ENCODE measurements at regions not wholly inside any gene's neighbourhood (a gene's known extent, or its start where the extent isn't known, plus 50 kb on each side); places are given as distances from the start of the nearest gene placed in this dataset.

DNA sequence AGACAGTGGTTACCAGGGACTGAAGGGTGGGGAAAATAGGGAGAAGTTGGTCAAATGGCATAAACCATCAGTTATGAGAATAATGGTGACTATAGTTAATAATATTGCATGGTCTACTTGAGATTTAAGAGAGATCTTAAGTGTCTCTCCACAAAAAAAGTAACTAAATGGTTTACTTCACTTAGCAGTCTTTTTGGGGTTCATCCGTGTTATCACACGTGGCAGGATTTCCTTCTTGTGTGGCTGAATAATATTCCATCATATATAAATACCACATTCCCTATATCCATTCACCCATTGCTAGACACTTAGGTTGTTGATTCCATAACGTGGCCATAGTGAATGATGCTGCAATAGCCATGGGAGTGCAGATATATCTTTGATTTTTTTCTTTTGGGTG, 967.0 kb downstream of the UQCRFS1 start:
- no peak for DNase-seq

DNA sequence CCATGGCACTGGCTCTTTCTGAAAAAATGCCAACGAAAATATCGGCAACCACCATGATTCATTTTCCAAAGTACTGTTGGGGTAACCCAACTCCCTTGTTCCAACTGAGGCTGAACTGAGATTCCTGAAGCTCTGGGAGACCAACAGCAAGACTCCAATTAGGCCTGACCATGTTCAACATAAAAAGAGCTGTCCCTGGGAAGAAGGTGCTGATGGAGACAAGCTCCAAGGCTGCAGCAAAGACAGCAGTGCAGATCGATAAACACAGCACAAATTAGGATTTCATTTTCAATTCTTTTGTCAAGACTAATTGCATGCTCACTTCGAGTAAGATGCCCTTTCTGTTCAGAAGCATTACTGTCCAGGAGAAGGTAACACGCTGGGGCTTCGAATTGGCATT, 968.0 kb downstream of the UQCRFS1 start:
- DNase-seq = no peak

DNA sequence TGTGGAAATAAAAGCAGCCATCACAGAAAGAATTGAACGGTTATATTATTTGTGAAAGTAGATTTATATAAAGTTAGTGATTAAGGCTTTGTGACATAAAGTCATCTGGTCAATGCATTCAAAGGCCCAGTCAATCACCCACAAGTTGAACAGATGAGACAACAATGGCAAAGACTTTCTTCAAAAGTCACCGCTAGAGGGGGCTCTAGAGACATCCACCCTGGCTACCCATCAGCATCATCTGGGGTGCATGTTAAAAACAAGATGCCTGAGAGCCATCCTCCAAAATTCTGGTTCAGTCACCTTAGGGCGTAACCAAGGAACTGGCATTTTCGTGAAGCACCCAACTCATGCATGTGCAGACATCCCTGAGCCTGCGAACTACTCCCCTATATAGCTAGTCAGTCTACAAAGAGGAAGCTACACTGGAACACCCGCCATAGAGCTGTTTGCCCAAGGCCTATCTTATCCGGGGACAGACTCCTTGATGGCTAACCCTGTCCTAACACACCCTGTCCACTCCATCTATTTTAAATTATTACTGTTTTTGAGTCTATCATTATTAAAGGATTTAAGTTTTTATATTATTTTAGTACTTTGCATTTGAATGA, 970.5 kb downstream of the UQCRFS1 start:
- DNase-seq = peak in 1 of 2 experiments; percentile 0

DNA sequence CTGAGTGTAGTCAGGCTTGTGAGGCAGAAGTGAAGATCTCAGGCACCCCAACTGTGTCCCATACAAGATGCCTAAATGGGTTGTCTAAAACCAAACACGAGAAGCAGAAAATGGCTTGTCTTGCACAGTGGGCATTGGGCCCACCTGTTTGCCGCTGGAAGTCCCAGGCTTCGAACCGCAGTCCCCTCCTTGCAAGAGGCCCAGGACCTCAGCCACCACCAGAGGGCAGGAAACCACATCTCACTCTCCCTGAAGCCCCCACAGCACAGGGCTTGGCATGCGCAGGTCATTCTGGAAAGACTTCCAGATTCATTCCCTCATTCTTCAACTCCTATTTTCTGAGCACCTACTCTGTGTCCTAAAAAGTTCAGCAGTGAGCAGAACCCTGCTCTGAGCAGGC, 973.7 kb downstream of the UQCRFS1 start:
- no peak for DNase-seq

DNA sequence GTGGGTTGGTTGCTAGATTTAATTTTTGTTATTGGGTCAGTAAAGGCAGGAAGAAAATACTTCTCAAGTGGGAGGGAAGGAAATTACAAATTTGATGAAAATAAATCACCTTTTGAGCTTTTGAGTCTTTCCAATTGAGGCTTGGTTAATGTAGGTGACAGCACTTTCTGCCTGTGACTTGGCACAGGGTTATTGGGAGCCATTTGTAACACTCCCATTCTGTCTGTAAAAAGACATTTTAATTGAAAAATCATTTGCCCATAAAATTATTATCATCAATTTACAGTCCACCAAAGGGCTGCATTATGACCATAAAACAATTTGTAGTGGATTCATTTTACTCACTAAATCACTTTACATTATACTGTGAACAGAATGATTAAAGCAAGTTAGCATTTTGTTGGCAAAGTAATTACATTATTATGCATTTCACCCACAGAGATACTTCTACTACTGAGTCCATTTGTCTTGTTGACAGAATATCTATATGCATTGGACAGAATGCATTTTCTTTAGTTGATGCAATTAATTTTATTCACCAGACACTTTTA, 974.6 kb downstream of the UQCRFS1 start:
- no peak for DNase-seq

DNA sequence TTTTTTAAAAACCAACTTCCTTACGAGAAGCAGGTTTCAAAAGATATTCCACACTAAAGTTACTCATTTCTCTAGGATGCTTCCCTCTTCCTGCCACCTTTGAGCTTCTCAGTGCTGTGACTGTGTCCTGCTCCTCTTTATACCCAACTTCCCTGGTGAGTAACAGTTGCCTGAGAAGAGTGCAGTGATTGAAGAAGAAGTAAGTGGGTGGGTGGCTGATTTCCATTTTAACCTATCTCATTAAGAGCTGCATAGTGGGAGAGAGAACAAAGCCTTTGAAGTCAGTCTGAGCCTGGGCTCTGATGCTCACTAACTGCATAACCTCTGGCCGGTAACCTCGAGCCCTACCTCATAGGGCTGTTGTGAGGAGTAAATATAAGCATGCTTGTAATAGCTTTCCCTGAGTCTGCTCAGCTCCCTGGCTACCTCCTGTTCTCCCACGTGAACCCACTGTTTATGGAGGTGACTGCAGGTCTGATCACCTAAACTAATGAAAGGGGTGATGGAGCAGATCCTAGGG, 977.3 kb downstream of the UQCRFS1 start:
- DNase-seq = no peak

DNA sequence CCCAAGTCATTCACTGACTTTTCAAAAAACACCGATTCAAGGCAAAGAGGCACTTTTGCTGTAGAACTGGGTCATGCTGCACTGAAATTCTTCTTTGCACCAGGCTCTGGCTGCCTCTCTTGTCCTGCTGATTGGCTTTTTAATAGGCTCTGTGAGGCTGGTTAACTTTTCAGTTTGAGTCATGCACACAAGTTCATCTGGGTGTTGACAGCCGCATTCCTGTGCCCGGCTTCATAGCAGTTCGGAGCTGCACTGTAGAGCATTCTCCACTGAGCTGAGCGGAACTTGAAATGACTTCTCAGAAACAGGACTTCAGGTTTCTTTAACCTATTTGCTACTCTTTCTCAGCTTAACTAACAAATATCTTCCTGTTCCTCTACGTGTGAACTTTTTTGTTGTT, 978.3 kb downstream of the UQCRFS1 start:
- DNase-seq = no peak

DNA sequence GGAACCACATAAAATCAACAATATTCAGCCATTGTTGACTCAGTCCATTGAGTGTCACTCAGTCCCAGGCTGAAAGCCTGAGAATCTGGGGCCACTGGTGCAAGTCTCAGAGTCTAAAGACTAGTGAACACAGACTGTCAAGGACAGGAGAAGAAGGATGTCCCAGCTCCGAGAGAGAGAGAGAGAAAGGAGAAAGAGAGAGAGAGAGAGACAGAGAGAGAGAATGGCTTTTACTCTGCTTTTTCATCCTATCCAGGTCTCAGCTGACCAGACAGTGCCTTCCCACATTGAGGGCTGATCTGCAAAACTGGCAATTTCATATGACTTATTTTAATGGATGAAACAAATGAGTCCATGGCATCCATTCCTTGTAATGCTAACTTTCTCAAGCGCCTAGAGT, 984.1 kb downstream of the UQCRFS1 start:
- DNase-seq = no peak

DNA sequence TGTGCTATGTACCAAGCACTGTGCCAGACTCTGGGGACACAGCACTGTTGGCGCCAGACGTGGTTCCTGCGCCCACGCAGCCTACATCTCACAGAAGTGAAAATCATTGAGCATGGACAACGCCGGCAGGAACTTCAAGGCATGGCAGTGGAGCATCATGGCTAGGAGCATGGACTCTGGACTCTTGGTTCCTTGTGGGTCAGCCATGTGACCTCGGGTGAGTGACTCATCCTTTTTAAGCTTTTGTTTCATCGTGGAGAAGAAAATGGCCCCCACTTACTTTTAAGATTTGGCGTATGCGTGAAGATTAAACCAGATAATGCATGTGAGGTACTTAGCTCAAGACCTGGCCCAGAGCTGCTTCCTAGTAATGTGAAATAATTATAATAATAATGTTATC, 988.5 kb downstream of the UQCRFS1 start:
- no peak for DNase-seq

DNA sequence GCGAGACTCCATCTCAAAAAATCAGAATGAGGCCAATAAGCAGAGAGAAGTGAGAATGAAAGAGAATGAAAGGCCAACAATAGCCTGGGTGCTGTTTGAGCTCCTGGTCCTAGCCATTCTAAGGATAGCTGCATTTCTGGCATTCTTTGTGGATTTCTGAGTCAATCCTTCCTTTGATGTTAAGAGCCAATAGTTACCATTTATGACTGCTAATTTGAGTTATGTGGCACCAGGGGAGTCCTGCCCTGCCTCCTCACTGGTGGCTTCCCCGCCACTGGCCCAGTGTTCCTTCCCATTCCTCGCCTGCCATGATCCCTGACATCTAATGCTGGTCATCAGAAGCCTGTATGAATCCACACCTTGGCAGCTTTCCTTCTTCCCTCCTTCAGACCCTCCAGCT, 991.2 kb downstream of the UQCRFS1 start:
- DNase-seq = no peak

DNA sequence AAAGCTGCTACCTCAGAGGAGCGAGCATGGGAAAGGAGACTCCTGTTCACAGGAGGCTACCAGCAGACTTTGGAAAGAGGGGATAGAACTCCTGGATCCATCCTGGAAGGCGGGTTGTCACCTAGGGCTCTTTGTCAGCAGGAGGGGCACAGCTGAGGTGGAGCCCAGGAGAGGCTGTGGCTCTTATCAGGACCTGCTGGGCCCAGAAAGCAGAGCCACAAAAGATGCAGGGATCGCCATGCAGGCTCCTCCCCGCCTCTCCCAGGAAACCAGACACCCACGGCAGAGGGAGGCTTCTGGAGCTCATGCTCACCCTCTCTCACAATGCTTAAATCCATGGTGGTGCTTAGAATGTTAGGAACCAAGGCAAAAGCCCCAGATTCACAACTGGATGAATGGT, 994.2 kb downstream of the UQCRFS1 start:
- no peak for DNase-seq

DNA sequence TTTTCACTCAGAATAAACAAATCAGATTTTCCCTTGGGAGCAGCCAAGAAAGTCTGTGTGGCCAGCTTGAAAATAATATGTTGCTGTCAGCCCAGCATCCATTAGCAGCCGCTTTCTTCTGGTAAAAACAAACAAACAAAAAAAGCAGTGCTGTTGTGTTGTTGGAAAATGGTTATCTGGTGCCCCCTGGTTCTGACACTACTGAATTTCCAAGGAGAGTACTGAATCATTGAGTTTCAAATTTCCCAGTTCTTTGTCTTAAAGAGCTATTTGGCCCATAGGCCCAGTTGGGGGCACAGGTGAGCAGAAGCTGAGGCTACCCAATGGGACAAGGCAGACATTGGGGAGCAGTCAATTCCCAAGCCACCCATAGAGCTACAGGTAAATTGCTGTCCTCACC, 995.9 kb downstream of the UQCRFS1 start:
- DNase-seq = no peak

DNA sequence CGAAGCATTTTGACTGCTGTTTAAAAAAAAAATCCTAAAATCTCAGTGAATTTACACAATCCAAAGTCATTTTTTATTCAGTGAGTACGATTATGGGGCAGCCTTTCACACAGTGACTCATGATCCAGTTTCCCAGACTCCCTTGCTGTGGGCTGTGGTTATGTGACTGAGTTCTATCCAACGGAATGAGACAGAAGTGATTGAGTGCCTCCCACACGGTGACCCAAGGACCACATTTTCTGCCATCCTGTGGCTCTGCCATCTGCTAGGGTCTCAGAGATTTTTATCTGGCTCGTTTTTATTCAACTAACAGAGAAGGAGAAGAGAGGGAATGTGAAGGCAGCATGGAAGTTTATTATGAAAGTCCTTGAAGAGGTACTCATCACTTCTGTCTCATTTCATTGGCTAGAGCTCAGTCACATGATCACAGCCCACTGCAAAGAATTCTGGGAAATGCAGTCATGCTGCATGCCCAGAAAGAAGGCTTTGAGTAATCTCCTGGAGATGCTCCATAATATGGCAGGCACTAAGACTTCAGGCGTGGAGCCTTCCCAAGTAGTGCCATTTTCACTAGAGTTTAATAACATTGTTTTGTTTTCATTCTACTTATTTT, 999.4 kb downstream of the UQCRFS1 start:
- DNase-seq = no peak

DNA sequence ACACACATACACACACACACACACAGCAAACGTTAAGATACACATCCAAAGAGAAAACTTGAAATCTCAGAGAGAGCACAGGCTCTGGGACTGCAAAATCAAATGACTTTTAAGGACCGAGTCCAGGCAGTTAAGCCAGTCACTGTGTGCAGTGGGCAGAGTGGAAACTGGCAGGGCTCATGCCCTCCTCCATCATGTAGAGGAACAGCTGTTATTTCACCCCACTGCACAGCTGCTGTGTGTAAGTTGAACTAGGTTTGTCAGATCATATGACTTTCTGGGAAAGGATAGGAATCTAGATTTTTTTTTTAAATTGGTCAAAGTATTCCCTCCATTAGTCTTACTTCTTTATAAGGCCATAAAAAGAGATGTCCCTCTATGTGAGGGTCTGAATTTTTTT, 1002.1 kb downstream of the UQCRFS1 start:
- no peak for DNase-seq

DNA sequence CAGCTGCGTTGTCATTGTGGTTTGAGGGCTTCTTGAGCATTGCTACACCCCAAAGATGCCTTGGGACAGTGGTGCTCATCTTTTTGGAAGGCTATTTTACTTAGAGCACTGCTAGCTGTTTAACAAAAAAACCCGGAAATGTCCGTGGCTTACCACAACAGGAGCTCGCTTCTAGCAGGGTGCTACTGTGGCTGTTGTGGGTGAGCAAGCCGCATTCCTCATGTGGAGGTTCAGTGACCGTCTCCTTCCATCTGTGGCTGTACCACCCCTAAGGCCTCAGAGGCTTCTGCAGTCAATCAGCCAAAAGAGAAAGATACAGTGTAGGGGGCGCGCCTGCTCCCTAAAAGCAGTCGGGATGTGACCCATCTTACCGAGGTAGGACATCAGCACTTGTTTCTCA, 1004.2 kb downstream of the UQCRFS1 start:
- no peak for DNase-seq

DNA sequence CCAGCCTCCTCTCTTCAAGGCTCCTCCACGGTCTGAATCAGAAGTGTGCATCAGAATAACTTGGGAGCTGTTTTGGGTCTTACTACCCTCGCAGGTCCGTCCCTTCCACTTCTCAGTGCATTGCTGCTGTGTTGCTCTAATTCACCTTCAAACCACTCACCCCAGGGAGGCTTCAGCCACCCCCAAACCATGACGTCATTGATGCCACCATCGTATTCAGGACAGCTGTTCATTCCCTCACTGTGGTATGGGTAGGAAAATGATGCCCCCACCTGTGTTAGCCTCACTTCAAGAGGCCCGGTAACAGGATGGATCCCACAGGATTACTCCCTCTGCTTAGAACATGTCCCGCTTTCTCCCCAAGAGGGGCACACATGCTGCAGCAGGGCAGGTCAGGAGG, 1005.7 kb downstream of the UQCRFS1 start:
- DNase-seq = no peak

DNA sequence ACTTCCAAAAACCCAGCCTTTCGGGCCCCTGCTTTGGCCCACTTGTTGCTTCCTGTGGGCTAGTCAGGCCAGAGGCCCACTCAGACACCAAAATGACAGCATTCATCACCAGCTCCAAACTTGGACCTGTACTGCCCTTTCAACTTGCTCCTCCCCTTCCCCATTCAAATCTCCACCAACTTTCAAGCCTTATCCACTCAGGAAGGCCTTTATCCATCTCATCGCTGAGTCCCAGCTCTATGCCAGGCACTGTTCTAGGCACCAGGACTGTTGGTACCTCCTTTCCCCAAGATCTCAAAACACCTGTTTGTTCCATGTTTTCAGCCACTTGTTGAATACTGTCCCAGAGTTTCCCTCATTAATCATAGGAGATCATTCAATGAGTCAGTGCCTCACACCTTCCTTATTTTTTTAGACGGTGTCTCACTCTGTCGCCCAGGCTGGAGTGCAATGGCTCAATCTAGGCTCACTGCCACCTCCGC, 1011.4 kb downstream of the UQCRFS1 start:
- no peak for DNase-seq

DNA sequence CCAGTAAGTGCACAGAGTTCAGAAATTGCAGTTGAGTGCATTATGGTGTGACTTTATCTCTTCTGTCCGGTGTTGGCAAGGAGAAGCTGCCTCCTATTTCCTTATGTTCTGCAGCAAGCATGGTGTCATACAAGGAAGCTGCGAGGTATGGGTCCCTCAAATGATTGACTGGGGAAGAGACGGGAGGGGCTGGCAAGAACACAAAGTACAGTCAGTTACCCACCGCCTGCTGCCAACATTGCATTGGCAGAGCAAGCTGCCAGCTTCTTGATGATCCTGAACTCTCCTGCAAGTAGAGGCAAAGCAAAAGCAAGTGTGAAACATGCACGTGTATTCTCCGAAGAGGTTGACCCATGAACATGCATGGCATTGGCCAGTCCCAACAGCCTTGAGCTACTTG, 1013.6 kb downstream of the UQCRFS1 start:
- DNase-seq = no peak

DNA sequence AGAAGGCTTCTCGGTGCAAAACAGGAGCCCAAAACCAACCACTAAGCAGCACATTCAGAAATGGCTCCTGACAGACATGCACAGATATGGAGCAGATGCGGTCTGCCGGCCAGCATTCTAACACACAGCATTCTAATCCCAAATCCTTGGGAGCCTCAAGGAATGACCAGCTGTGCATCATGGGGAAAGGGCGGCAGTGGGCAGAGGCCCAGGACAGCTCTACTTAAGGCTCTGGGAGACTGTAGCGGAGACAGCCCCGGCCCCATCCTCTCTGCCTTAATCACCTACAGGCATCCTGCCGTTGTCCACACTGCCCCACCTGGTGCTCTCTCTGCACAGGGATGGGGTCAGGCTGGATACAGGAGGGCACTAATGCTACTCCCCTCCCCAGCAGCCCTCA, 1016.0 kb downstream of the UQCRFS1 start:
- no peak for DNase-seq

DNA sequence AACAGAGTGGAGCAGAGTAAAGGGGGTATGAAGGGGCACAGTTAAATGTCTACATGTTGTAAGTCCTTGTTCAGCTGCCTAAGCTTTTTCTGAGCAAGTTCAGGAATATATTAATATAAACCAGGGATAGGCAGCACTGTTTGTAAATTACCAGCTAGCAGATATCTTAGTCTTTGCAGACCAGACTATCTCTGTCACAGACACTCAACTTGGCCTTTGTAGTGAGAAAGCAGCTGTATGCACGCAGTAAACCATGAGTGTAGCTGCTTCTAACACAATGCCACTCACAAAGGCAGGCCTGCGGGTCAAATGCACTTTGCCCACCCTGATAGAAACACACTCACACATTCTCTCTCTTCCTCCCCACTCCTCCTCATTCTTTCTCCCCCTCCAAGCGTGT, 1016.9 kb downstream of the UQCRFS1 start:
- DNase-seq = no peak

DNA sequence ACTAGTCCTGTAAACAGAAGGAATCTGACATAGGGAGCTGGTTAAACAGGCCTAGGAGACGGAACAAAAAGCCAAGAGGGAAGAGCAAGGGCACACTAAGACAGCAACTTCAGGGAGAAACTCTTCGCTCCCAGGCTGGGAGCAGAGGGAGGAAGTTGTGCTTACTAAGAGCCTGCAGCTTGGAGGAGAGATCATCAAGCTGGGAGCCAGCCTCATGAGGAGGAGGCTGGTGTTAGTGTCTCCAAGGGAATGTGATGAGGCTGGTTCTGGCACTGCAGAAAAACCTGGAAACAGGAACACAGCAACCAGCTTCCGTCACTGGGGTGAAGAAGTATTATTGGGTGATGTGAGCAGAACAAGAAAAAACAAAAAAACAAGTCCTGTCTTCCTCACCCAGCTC, 1027.3 kb downstream of the UQCRFS1 start:
- no peak for DNase-seq

DNA sequence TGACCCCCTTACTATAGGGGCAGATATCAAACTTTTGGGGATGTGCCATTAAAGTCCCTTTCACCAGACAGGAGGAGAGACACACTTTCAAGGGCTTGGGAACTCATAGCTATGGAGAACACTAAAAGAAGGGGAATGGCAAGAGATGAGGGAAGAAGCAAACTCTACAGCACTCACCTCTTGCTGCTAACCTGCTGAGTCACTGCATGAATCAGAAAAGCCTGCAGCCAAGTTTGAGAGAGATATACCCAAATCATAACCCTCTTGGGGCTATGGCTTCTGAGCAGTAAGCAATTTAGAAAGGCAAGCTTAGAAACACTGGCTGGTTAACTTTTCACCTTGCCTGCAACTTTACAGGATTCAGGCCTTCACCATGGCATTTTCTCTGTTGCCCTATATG, 1028.0 kb downstream of the UQCRFS1 start:
- DNase-seq = no peak

DNA sequence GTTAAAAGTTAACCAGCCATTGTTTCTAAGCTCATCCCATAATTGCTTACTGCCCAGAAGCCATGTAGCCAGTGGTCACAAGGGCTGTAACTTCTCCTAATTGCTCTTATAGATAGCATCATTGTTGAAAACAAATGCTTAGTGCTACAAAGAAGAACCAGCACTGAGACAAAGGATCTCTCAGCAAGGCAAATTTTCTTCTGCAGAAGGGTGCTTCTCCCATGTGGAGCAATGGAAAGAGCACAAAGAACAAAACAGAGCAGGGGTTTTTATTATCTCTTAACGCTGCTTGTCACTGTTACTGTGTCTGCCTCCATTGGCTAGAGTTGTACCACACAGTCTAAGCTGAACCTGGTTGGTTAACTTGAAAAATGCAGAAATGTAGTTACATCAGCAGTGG, 1036.8 kb downstream of the UQCRFS1 start:
- DNase-seq = no peak

DNA sequence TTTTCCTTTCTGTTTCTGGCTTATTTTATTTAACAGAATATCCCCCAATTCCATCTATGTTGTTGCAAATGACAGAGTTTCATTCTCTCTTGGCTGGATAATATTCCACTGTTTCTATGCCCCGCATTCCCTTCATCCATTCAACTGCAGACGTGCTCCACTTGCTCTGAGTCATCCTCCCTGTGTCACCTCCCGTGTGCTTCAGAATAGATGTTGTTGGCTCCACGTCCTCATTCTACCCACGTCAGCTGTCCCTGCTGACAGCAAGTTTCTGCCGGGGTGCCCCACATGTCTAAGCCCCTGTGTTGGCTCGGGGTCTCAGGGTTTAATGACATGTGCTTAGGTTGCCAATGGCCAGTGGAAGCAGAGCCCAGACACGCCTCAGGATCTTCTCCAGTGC, 1041.0 kb downstream of the UQCRFS1 start:
- DNase-seq = no peak

DNA sequence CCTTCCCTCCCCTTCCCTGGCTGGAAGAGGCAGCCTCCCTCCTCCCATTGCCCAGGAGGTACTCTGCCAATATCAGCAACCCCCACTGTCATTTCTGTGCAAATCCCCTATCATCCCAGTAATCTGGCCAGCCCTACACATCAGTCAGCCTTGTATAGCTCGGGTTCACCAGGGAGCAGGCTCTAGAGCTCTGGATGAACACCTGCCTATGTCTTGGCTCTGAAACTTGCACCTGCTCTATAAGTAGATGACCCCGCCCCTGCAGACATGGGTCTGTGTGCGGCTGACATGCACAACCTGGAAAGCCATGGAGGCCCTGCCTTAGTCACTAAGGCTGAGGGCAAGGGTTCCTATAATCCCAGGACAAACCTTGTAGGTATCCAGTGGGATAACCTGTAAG, 1042.9 kb downstream of the UQCRFS1 start:
- DNase-seq = no peak
